Hepatocyte (in vitro differentiated cells): ENCODE measurements at regions not wholly inside any gene's neighbourhood (a gene's known extent, or its start where the extent isn't known, plus 50 kb on each side); places are given as distances from the start of the nearest gene placed in this dataset.

Experiments used
- DNase-seq: peaks from one replicate; pipeline ENCODE4 v3.0.0-alpha.2; 2016; ENCODE audit warnings: low spot score
- H2AFZ ChIP-seq: fragments of 200-600 bp; sonication (generic); 2 replicates; pipeline ENCODE4 v1.6.0; 2016; ENCODE audit warnings: antibody characterized with exemption, mild to moderate bottlenecking
- H3K27ac ChIP-seq: fragments of 200-600 bp; sonication (generic); 2 replicates; pipeline ENCODE4 v1.5.1; 2016; ENCODE audit warnings: mild to moderate bottlenecking
- H3K27me3 ChIP-seq: fragments of 200-600 bp; sonication (generic); 2 replicates; pipeline ENCODE4 v1.6.1; 2016
- H3K36me3 ChIP-seq: fragments of 200-600 bp; sonication (generic); replicated peaks from 2 replicates; pipeline ENCODE4 v1.5.1; 2016; ENCODE audit warnings: low read depth; ENCODE audit not compliant: insufficient read depth
- H3K4me1 ChIP-seq: fragments of 200-600 bp; sonication (generic); 2 replicates; pipeline ENCODE4 v1.5.1; 2016; ENCODE audit warnings: mild to moderate bottlenecking, moderate library complexity; ENCODE audit not compliant: insufficient read depth
- H3K4me2 ChIP-seq: fragments of 200-600 bp; sonication (generic); 2 replicates; pipeline ENCODE4 v1.6.0; 2016
- H3K4me3 ChIP-seq: fragments of 200-600 bp; sonication (generic); 2 replicates; pipeline ENCODE4 v1.5.1; 2016; ENCODE audit warnings: mild to moderate bottlenecking
- H3K79me2 ChIP-seq: fragments of 200-600 bp; sonication (generic); 2 replicates; pipeline ENCODE4 v1.6.0; 2017; ENCODE audit warnings: mild to moderate bottlenecking
- H3K9me2 ChIP-seq: fragments of 200-600 bp; sonication (generic); replicated peaks from 2 replicates; pipeline ENCODE4 v1.6.0; 2017; ENCODE audit warnings: mild to moderate bottlenecking; ENCODE audit not compliant: insufficient read depth
- H3K9me3 ChIP-seq: fragments of 200-600 bp; sonication (generic); 2 replicates; pipeline ENCODE4 v1.5.1; 2016; ENCODE audit warnings: low read depth, mild to moderate bottlenecking
- H4K20me1 ChIP-seq: fragments of 200-600 bp; sonication (generic); 2 replicates; pipeline ENCODE4 v1.6.0; 2016; ENCODE audit warnings: mild to moderate bottlenecking; ENCODE audit not compliant: insufficient read depth, poor library complexity, severe bottlenecking
- EZH2 ChIP-seq: fragments of 200-600 bp; sonication (generic); IDR thresholded peaks from 2 replicates; pipeline ENCODE4 v1.6.1; 2016; ENCODE audit warnings: antibody characterized with exemption, mild to moderate bottlenecking, borderline replicate concordance
- EZH2phosphoT487 ChIP-seq: fragments of 200-600 bp; sonication (generic); IDR thresholded peaks from one replicate; pipeline ENCODE4 v1.6.1; 2018; ENCODE audit warnings: antibody characterized with exemption, mild to moderate bottlenecking, low read depth, moderate library complexity; ENCODE audit not compliant: unreplicated experiment, severe bottlenecking
- WGBS: methylation state at CpG from one replicate; pipeline ENCODE4 v1.1.6; 2016; ENCODE audit warnings: low lambda C conversion rate; ENCODE audit errors: missing lambda C conversion rate; 5-methylcytosine and 5-hydroxymethylcytosine counted together
- TF ChIP-seq, protein P1 (sequence below): fragments of 200-600 bp; sonication (generic); IDR thresholded peaks from 2 replicates; pipeline ENCODE4 v1.5.1; 2016; ENCODE audit warnings: antibody characterized with exemption, mild to moderate bottlenecking; ENCODE audit not compliant: poor library complexity

DNA sequence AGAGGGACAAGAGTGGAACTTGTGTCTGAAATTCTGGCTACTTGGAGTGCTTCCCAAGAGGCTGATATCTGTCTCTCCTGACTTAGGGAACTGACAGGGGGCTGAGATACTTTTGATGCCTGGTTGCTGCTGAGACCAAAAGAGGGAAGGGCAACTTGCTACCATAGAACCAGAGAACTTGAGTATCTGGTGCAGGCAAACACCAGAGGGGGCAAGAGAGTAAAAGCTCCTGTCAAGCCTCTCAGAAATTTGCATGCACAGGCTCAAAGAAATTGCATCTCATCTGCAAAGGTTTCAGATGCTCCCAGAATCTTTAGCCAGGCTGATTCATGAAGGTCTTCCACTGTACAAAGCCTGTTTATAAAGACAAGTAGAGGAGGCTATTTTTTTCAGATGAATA, 391.3 kb upstream of the FOXG1 start:
- no peak overlapping the region for H3K4me3 ChIP-seq
- peak; percentile 37 for DNase-seq
- no peaks in the 10 kb centered on the region for H3K9me2 ChIP-seq
- H3K36me3 ChIP-seq = no peaks in the 10 kb centered on the region
- H4K20me1 ChIP-seq = no peaks in the 10 kb centered on the region
- no peak overlapping the region for H3K27ac ChIP-seq
- no peaks in the 10 kb centered on the region for H3K9me3 ChIP-seq
- no peaks in the 10 kb centered on the region for H3K27me3 ChIP-seq
- no peak for TF ChIP-seq EZH2
- TF ChIP-seq, protein P1, sequence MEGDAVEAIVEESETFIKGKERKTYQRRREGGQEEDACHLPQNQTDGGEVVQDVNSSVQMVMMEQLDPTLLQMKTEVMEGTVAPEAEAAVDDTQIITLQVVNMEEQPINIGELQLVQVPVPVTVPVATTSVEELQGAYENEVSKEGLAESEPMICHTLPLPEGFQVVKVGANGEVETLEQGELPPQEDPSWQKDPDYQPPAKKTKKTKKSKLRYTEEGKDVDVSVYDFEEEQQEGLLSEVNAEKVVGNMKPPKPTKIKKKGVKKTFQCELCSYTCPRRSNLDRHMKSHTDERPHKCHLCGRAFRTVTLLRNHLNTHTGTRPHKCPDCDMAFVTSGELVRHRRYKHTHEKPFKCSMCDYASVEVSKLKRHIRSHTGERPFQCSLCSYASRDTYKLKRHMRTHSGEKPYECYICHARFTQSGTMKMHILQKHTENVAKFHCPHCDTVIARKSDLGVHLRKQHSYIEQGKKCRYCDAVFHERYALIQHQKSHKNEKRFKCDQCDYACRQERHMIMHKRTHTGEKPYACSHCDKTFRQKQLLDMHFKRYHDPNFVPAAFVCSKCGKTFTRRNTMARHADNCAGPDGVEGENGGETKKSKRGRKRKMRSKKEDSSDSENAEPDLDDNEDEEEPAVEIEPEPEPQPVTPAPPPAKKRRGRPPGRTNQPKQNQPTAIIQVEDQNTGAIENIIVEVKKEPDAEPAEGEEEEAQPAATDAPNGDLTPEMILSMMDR = peak; percentile 34
- no peak for TF ChIP-seq EZH2phosphoT487
- no peaks in the 10 kb centered on the region for H3K4me1 ChIP-seq
- H3K79me2 ChIP-seq = no peaks in the 10 kb centered on the region
- H3K4me2 ChIP-seq = no peak overlapping the region
- H2AFZ ChIP-seq = no peak overlapping the region

DNA sequence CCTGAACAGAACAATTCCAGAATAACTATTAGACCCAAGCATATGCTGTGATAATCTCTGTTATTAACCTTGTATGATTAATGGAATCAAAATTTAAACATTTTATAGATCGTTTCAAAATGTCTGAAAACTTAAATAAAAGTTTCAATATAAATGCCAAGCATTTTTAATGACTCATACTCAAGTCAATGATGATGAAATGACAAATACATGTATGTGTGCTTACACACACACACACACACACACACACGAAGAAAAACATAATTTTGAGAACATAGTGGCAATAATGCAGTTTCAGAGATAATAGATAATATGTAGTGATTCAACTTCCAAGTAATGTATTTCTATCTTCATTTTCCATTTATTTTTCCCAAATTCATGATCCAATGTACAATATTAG, 384.9 kb upstream of the FOXG1 start:
- TF ChIP-seq, protein P1 = no peak
- TF ChIP-seq EZH2phosphoT487 (no peak), EZH2 (no peak)
- 68% methylated on average over 2 of the region's 2 CpGs for WGBS
- Histone ChIP-seq H3K9me3 (no peaks in the 10 kb centered on the region), H3K36me3 (no peaks in the 10 kb centered on the region), H3K4me3 (no peak overlapping the region), H3K27ac (no peak overlapping the region), H3K27me3 (no peaks in the 10 kb centered on the region), H3K4me1 (no peaks in the 10 kb centered on the region), H4K20me1 (no peaks in the 10 kb centered on the region), H3K79me2 (no peaks in the 10 kb centered on the region), H2AFZ (no peak overlapping the region), H3K4me2 (no peak overlapping the region), H3K9me2 (no peaks in the 10 kb centered on the region)
- no peak for DNase-seq

DNA sequence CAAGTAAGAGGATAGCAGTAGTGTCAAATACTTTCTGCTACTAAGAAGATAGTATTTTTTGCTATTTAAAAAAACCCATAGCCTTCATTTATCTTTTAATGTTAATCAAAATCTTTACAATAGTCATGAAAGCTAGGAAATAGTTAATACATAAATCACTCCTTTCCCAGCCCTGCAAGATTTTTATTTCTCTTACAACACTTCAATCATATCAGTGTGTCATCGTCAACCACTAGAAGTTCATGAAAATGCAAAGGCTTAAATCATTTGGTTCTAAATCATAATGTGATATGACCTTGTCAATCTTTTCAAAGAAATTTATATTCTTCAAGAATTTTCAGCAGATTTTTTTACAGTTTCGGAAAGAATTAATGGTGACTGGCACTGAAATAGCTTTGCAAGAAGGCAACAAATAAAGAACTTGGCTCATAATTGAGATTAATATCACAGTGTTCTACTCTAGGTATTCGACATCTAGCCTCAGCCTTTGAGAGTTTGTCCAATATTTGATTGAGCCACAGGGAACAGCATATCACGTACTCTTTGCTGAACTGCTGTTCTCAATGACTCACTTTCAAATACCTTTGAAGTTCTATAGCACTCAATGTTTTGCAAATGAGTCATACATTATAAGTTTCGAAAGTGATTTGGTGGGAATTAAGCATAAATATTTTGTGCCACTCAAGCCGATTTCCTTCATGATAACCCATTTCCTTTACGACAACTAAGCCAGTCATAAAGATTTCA, 384.0 kb upstream of the FOXG1 start:
- Histone ChIP-seq H3K4me3 (no peak overlapping the region), H4K20me1 (no peaks in the 10 kb centered on the region), H3K27me3 (no peaks in the 10 kb centered on the region), H3K4me2 (peak overlapping the region; percentile 38), H3K27ac (peak overlapping the region; percentile 11), H3K9me3 (no peaks in the 10 kb centered on the region), H2AFZ (no peak overlapping the region), H3K9me2 (no peaks in the 10 kb centered on the region), H3K36me3 (no peaks in the 10 kb centered on the region), H3K4me1 (no peaks in the 10 kb centered on the region), H3K79me2 (no peaks in the 10 kb centered on the region)
- peak; percentile 27 for DNase-seq
- TF ChIP-seq EZH2 (no peak), EZH2phosphoT487 (no peak)
- TF ChIP-seq, protein P1 = no peak
- 60% methylated on average over 7 of the region's 7 CpGs for WGBS
